ENCODE measurements at regions not wholly inside any gene's neighbourhood (a gene's known extent, or its start where the extent isn't known, plus 50 kb on each side); places are given as distances from the start of the nearest gene placed in this dataset.

DNA sequence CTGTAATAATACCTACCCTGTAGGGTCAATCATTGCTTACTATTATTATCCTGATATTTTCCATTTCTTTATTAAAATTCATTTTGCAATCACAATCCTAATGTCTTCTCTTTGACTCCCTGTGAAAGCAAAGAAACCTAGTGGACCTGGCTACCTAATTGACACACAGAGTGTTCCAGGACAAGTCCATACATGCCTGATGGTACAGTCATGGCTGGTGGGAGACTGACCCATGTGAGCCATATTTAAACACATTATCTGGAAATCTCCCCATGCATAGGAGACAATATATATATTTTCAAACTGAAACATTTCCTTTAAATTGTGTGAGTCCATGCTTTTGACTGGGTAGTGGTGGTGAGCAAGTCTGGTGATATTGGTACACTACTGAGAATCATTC lies 230.6 kb upstream of the DACH1 start:
- TF ChIP-seq, protein P1, sequence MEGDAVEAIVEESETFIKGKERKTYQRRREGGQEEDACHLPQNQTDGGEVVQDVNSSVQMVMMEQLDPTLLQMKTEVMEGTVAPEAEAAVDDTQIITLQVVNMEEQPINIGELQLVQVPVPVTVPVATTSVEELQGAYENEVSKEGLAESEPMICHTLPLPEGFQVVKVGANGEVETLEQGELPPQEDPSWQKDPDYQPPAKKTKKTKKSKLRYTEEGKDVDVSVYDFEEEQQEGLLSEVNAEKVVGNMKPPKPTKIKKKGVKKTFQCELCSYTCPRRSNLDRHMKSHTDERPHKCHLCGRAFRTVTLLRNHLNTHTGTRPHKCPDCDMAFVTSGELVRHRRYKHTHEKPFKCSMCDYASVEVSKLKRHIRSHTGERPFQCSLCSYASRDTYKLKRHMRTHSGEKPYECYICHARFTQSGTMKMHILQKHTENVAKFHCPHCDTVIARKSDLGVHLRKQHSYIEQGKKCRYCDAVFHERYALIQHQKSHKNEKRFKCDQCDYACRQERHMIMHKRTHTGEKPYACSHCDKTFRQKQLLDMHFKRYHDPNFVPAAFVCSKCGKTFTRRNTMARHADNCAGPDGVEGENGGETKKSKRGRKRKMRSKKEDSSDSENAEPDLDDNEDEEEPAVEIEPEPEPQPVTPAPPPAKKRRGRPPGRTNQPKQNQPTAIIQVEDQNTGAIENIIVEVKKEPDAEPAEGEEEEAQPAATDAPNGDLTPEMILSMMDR (IDR thresholded peaks at IDR 0.05; ENCODE audit: low read length, missing control alignments): no peak
- no peak for DNase-seq (ENCODE audit: low read depth)
- no peak overlapping the region for H3K4me3 ChIP-seq (replicated peaks; ENCODE audit: low read depth, low read length)

DNA sequence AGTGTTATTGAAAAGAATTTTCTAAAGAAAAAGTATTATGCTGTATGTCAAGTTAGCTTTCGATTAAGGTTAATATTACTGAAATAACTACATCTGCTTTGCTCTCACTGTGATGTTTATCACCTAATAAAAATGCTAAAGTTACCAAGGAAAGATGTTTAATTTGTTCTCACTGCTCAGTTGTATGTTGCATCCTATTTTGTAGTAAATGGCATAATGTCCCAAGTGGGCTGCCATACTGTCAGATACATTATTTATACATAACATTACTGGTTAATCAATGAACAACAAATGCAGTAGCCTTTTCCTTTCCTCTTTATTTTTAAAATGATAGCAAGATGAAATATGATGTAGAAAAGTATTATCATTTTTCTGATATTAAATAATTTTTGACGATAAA lies 226.3 kb upstream of the DACH1 start:
- DNase-seq (ENCODE audit: low read depth): no peak
- TF ChIP-seq, protein P1 (IDR thresholded peaks at IDR 0.05; ENCODE audit: low read length, missing control alignments): no peak
- no peak overlapping the region for H3K4me3 ChIP-seq (replicated peaks; ENCODE audit: low read depth, low read length)

DNA sequence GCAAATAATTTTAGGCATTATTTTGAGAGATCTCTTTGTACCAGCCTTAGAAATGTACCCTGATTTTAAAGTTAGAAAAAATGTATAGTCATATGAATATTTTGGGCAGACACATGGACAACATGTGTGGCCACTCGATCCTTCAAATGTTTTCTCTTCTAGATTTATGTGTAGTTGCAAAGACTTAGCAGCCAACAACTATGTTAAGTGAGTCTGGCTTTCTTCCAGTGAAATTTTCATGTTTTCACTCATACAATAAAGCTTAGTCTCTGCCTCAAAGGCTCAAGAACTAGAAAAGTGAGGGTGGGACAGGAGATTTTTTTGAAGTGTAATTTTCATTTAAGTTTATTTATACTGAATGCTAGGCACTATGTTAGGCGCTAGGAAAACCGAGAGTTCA lies 207.7 kb upstream of the DACH1 start:
- H3K4me3 ChIP-seq (replicated peaks; ENCODE audit: low read depth, low read length): no peak overlapping the region
- DNase-seq (ENCODE audit: low read depth): no peak
- TF ChIP-seq, protein P1 (IDR thresholded peaks at IDR 0.05; ENCODE audit: low read length, missing control alignments): no peak

DNA sequence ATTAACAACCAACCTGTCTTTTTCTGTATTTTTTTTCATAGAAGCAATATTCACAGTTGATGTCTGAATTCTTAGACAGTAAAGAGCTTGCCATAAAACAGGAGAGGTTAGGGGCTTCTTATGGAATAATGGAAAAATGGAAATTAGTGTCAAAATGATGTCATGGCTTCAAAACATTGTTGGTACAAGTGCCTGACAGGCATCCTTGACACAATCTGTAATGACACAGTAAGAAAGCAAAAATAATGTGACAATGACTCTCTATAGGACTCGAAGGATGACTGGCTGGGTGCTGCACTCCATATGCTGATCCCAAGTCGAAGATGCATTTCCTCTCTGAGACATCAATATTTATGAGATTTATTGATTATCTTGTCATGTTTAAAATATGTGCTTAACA lies 205.3 kb upstream of the DACH1 start:
- DNase-seq (ENCODE audit: low read depth): no peak
- TF ChIP-seq, protein P1 (IDR thresholded peaks at IDR 0.05; ENCODE audit: low read length, missing control alignments): no peak

DNA sequence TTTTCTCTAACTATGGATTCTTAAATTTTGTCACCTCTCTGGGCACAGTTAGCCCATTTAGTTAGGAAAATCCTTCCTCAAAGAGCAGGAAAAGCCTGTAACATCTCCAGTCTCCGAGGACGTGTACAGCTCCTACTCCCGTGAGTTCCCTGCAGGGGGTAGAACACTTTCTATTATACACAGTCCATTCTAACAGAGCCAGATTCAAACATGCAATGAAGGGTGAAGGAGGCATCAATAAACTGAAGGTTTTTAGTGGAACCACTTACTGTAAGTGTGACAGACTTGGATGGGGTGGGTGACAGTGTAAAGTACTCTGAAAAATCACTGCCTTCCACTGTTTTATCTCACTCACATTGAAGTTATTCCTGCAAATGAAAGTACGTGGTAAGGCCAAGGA lies 204.7 kb upstream of the DACH1 start:
- no peak for DNase-seq (ENCODE audit: low read depth)
- no peak overlapping the region for H3K4me3 ChIP-seq (replicated peaks; ENCODE audit: low read depth, low read length)

More for the DNA sequence above, 205.3 kb upstream of the DACH1 start:
- no peak overlapping the region for H3K4me3 ChIP-seq (replicated peaks; ENCODE audit: low read depth, low read length)

DNA sequence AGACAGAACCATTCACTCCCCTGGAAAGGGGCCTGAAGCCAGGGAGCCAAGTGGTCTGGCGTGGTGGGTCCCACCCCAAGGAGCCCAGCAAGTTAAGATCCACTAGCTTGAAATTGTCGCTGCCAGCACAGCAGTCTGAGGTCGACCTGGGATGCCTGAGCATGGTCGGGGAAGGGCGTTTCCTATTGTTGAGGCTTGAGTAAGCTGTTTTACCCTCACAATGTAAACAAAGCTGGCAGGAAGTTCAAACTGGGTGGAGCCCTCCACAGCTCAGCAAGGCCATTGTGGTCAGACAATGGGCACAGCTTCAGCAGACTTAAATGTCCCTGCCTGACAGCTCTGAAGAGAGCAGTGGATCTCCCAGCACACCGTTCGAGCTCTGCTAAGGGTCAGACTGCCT lies 195.6 kb upstream of the DACH1 start:
- TF ChIP-seq, protein P1 (IDR thresholded peaks at IDR 0.05; ENCODE audit: low read length, missing control alignments): no peak

More for the DNA sequence above, 204.7 kb upstream of the DACH1 start:
- TF ChIP-seq, protein P1 (IDR thresholded peaks at IDR 0.05; ENCODE audit: low read length, missing control alignments): no peak

DNA sequence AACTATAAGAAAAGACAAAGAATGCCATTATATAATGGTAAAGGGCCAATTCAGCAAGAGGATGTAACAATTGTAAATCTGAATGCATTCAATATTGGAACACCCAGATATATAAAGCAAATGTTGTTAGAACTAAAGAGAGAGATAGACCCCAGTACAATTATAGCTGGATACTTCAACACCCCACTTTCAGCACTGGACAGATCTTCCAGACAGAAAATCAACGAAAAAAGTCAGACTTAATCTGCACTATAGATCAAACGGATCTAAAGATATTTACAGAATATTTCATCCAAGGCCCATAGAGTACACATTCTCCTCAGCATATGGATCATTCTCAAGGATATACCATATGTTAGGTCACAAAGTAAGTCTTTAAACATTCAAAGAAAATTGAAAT lies 194.6 kb upstream of the DACH1 start:
- no peak for DNase-seq (ENCODE audit: low read depth)
- H3K4me3 ChIP-seq (replicated peaks; ENCODE audit: low read depth, low read length): no peak overlapping the region
- TF ChIP-seq, protein P1 (IDR thresholded peaks at IDR 0.05; ENCODE audit: low read length, missing control alignments): no peak

More for the DNA sequence above, 195.6 kb upstream of the DACH1 start:
- peak; percentile 1 for DNase-seq (ENCODE audit: low read depth)
- no peak overlapping the region for H3K4me3 ChIP-seq (replicated peaks; ENCODE audit: low read depth, low read length)

All from fibroblast of pulmonary artery (primary cell).